ENCODE measurements at regions not wholly inside any gene's neighbourhood (a gene's known extent, or its start where the extent isn't known, plus 50 kb on each side); places are given as distances from the start of the nearest gene placed in this dataset.
A peak's percentile ranks its signal among the peaks of the same experiment; 100 is the strongest.
"Not testable (repeated sequence)": the region's sequence is repeated elsewhere in the genome, so short reads cannot be mapped to it uniquely, and the experiment has no call there.

DNA sequence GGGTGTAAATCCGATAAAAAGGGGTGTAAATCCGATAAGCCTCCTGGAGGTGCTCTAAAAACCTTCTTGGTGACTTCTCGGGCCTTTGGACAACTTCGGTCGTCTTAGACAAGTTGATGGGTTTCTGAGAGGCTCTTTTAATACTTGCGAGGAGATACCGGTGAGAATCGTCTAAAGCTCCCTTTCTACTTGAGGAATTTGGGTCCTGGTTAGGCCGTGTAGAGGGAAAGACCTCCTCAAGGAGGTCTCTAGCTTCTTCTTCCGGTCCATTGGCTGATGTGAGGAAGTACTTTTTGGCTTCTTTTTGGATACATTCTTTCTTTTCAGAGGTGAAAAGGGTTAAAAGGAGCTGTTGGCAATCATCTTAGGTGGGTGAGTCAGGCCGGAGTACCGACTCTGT, 128.5 kb downstream of the ART5 start:
- not testable (repeated sequence) for DNase-seq

DNA sequence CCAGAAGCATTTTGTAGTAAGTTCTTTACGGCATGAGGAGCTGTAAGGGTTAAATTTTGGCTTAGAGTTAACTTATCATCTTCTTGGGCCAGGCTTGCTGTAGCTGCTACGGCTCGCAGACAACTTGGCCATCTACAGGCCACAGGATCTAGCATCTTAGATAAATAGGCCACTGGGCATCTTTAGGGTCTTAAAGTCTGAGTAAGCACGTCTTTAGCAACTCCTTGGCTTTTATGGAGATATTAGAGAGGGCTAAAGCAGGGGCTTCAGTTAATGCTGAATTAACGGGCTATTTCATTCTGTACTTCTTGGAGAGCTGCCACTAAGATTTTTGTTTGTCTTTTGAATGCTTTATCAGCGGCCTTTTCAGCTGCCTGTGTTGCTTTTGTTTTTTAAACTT, 129.0 kb downstream of the ART5 start:
- DNase-seq: not testable (repeated sequence)

DNA sequence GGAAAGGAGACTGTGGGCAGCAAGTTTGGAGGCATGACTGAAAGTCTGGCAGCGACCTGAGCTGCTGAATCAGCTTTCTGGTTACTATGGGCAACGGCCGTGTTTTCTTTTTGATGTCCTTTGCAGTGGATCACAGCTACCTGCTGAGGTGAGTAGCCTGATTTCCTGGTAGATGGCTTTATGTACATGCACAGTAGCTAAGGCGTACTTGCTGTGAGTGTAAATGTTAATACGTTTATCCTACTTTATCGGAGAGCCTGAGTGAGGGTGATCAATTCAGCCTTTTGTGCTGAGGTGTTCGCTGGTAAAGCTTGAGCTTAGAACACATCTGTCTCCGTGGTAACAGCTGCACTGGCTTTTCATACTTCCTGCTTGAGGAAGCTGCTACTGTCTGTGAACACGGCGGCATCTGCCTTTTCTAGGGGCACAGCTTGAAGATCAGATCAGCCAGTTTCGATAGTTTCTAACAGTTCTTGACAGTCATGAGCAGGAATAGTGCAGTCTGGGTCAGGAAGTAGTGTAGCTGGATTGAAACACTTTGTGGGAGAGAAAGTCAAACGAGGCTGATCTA, 129.6 kb downstream of the ART5 start:
- DNase-seq: not testable (repeated sequence)

GRCh38 chr11:3511416-3512132, 130.2 kb downstream of the ART5 start:
- not testable (repeated sequence) for DNase-seq

- DNase-seq: not testable (repeated sequence)
Measured at GRCh38 chr11:3509563-3509962, 130.6 kb upstream of the ZNF195 start.

- not testable (repeated sequence) for DNase-seq
Measured at GRCh38 chr11:3499198-3499597, 120.3 kb upstream of the ZNF195 start.

GRCh38 chr11:3498356-3498755, 119.4 kb upstream of the ZNF195 start:
- DNase-seq: not testable (repeated sequence)

DNA sequence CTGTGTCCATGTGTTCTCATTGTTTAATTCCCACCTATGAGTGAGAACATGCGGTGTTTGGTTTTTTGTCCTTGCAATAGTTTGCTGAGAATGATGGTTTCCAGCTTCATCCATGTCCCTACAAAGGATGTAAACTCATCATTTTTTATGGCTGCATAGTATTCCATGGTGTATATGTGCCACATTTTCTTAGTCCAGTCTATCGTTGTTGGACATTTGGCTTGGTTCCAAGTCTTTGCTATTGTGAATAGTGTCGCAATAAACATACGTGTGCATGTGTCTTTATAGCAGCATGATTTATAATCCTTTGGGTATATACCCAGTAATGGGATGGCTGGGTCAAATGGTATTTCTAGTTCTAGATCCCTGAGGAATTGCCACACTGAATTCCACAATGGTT, 114.2 kb upstream of the ZNF195 start:
- not testable (repeated sequence) for DNase-seq

DNA sequence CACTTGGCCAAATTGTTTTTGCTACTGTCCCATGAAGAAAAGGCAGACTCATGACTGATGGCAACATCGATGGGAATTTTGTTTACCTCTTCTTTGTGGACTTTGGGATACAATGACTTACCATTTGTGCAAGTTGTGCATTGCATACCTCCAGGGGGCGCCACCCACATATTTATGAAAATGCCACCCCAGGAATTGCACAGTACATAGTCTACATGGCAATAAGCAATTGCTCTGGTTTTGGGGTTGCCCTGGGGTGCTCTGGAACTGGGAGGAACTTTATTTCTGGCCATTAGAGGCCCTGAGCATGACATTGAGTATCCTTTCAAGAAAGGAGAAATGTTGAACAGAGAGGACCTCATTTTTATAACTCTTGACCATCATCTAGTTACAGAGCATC, 109.1 kb upstream of the ZNF195 start:
- not testable (repeated sequence) for DNase-seq

- not testable (repeated sequence) for DNase-seq
Measured at GRCh38 chr11:3485737-3486136, 106.8 kb upstream of the ZNF195 start.

- DNase-seq: not testable (repeated sequence)
Measured at GRCh38 chr11:3476937-3477885, 98.3 kb upstream of the ZNF195 start.

DNA sequence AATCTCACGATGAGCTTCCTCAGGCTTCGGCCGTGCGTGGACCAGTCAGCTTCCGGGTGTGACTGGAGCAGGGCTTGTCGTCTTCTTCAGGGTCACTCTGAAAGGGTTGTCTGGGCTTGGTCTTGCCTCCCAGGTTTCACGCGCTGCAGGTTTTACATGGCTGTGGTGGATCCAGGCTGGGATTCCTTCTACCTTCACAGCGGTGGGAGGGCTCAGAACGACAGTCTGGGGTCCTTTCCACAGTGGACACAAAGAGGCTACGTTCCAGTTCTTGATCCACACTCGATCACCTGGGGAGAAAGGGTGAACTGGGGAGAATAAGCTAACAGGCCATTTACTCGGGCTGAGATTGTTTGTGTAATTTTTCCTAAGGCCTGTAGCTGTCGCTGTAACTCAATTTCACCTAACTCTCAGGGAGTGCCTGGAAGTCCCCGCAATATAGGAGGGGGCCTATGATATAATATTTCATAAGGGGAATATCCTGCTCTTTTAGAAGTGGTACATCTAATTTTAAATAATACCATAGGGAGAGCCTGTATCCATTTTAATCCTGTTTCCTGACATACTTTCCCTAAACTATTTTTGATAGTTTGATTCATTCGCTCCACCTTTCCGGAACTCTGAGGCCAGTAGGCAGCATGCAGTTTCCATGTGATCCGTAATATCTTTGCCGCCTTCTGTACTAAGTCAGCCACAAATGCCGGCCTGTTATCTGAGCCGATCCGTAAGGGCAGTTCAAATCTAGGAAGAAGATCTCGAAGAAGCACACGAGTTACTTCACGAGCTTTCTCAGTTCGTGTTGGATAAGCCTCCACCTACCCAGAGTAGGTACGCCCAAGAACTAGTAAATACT, 97.4 kb upstream of the ZNF195 start:
- DNase-seq: not testable (repeated sequence)

GRCh38 chr11:3468963-3469362, 90.0 kb upstream of the ZNF195 start:
- not testable (repeated sequence) for DNase-seq

- not testable (repeated sequence) for DNase-seq
Measured at GRCh38 chr11:3467599-3467998, 88.7 kb upstream of the ZNF195 start.

GRCh38 chr11:3455666-3456065, 76.7 kb upstream of the ZNF195 start:
- DNase-seq: not testable (repeated sequence)

DNA sequence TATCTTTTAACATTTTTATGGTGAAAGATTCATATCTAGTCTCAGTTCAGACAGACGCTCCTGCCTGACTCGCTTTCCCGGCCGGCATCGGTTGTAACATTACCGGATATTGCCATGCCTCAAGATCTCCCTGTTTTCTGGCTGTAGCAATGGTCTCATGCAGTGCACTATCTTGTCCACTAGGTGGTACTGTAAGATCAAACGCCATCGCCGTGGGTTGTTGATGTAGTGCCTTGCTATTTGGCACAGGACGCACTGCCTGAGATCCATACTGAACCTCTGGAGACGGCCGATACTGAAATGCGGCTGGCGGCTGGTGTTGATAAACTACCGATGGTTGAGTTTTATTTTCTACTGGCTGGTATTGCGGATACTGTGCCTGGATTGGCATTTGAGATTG, 75.9 kb upstream of the ZNF195 start:
- DNase-seq: peak; percentile 13

GRCh38 chr11:3453596-3454256, 74.8 kb upstream of the ZNF195 start:
- not testable (repeated sequence) for DNase-seq

- DNase-seq: not testable (repeated sequence)
Measured at GRCh38 chr11:3450822-3451221, 71.9 kb upstream of the ZNF195 start.

DNA sequence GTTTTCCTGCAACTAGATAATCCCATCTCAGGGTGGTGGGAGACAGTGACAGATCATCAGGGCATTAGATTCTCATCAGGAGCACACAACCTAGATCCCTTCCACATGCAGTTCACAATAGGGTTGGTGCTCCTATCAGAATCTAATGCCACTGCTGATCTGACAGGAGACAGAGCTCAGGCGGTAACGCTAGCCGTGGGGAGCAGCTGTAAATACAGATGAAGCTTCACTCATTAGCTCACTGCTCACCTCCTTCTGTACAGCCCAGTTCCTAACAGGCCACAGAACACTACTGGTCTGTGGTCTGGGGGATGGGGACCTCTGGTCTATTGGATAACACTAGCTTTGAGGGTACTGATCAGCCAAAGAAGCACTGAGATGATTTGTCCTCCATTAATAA, 66.6 kb upstream of the ZNF195 start:
- not testable (repeated sequence) for DNase-seq

DNA sequence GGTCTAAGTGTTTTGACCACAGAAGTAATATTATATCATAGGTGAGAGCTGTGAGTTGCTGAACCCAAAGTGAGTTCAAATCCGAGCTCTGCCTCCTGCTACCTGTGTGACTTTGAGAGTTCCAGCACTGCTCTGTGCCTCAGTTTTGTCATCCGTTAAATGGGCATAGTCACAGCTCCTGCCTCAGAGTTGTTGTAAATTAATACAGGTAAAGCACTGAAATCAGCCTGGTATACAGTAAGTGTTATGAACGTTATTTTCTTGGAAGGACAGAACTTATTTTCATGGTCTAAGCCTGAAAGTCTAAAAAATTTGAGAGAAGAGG, 65.4 kb upstream of the ZNF195 start:
- DNase-seq: not testable (repeated sequence)

GRCh38 chr11:3443700-3444419, 64.9 kb upstream of the ZNF195 start:
- not testable (repeated sequence) for DNase-seq

All from SHP77 treated with DMSO at 0.1 percent for 48 hours (cell line).